HCT116 (cell line): ENCODE measurements at regions not wholly inside any gene's neighbourhood (a gene's known extent, or its start where the extent isn't known, plus 50 kb on each side); places are given as distances from the start of the nearest gene placed in this dataset.

Experiments used
- ATAC-seq: fragments of 200-7000 bp; cut with Tn5 transposase; 2 replicates; pipeline ENCODE4 v1.9.1; 2020; ENCODE audit warnings: mild to moderate bottlenecking, moderate library complexity
- BruUV-seq: library from RNA; stranded (reverse); fragments of 400-500 nt; replicated peaks from 2 replicates; lab custom pipeline; 2021; lab: Mats Ljungman, UMichigan
- CTCF ChIA-PET: fragments of 300-600 bp; sonication (Branson Sonifier 250); formaldehyde crosslinking; loops from one replicate; lab custom pipeline; 2021; ENCODE audit warnings: antibody characterized with exemption; lab: Charles Lee
- POLR2A ChIA-PET: fragments of 300-600, 350-600 bp; sonication (Branson Sonifier 250); formaldehyde crosslinking; loops from one replicate; lab custom pipeline; 2021; ENCODE audit warnings: antibody characterized with exemption; lab: Charles Lee
- RAD21 ChIA-PET, 2 experiments: fragments of 300-600 bp; sonication (Branson Sonifier 250); formaldehyde crosslinking; loops; one replicate each; lab custom pipeline; 2023; ENCODE audit warnings: low total read pairs in 2 of 2; ENCODE audit not compliant: uncharacterized antibody in 2 of 2, unreplicated experiment in 2 of 2, low non-redundant PET in 1 of 2; lab: Charles Lee
- DNase-seq: peaks from one replicate; pipeline ENCODE4 v3.0.0-alpha.2; 2010; ENCODE audit warnings: low read depth, low spot score
- H2AFZ ChIP-seq: fragments of 200-600 bp; shearing (Covaris generic), sonication (generic); 2 replicates; pipeline ENCODE4 v1.6.1; 2017; ENCODE audit warnings: low read depth, mixed run types, mixed read lengths, antibody characterized with exemption, low read length; ENCODE audit not compliant: poor library complexity, severe bottlenecking
- H3K27ac ChIP-seq: 2 replicates; pipeline ENCODE4 v1.5.1; 2012; ENCODE audit warnings: low read depth, low read length
- H3K27me3 ChIP-seq: fragments of 200-600 bp; sonication (generic); 2 replicates; pipeline ENCODE4 v1.6.1; 2016; ENCODE audit warnings: mixed run types, low read length, mixed read lengths; ENCODE audit not compliant: insufficient read depth
- H3K36me3 ChIP-seq, 2 experiments: fragments of 200-500 bp in 1 of 2; fragments of 200-600 bp in 1 of 2; sonication (Bioruptor generic) in 1 of 2; sonication (generic) in 1 of 2; 2 replicates each; pipeline versions ENCODE4 v1.5.1 to v1.6.1; 2014 to 2016; ENCODE audit warnings: low read length in 2 of 2, inconsistent platforms in 1 of 2, mixed read lengths in 1 of 2, mixed run types in 1 of 2; ENCODE audit not compliant: insufficient read depth in 2 of 2, control insufficient read depth in 1 of 2
- H3K4me1 ChIP-seq, 2 experiments: fragments of 200-600 bp in 1 of 2; sonication (generic) in 1 of 2; 2 replicates each; pipeline versions ENCODE4 v1.5.1 to v1.6.1; 2012 to 2017; ENCODE audit warnings: low read length in 2 of 2, inconsistent platforms in 1 of 2, mild to moderate bottlenecking in 1 of 2, mixed read lengths in 1 of 2, mixed run types in 1 of 2, moderate library complexity in 1 of 2; ENCODE audit not compliant: insufficient read depth in 2 of 2, control insufficient read depth in 1 of 2
- H3K4me2 ChIP-seq: fragments of 200-600 bp; sonication (generic); 2 replicates; pipeline ENCODE4 v1.6.1; 2017; ENCODE audit warnings: mixed run types, low read length, mixed read lengths
- H3K4me3 ChIP-seq, 2 experiments: fragments of 200-600 bp in 1 of 2; sonication (generic) in 1 of 2; replicated peaks in 1 of 2; 2 replicates each; pipeline ENCODE4 v1.5.1; 2011 to 2016; ENCODE audit warnings: low read length in 2 of 2, control low read depth in 1 of 2, low read depth in 1 of 2, mild to moderate bottlenecking in 1 of 2, mixed read lengths in 1 of 2, mixed run types in 1 of 2
- H3K79me2 ChIP-seq: fragments of 200-600 bp; sonication (generic); 2 replicates; pipeline ENCODE4 v1.6.1; 2017; ENCODE audit warnings: mild to moderate bottlenecking, mixed run types, low read length, moderate library complexity, mixed read lengths; ENCODE audit not compliant: insufficient read depth
- H3K9ac ChIP-seq: fragments of 200-600 bp; sonication (generic); 2 replicates; pipeline ENCODE4 v1.6.1; 2016; ENCODE audit warnings: low read length, mixed read lengths
- H3K9me2 ChIP-seq: fragments of 200-600 bp; sonication (generic), shearing (Covaris generic); 2 replicates; pipeline ENCODE4 v1.6.1; 2017; ENCODE audit warnings: mixed run types, mild to moderate bottlenecking, moderate library complexity; ENCODE audit not compliant: insufficient read depth
- H3K9me3 ChIP-seq, 2 experiments: fragments of 200-500 bp in 1 of 2; fragments of 200-600 bp in 1 of 2; sonication (Bioruptor generic) in 1 of 2; sonication (generic) in 1 of 2; 2 replicates each; pipeline ENCODE4 v1.6.1; 2014 to 2017; ENCODE audit warnings: low read length in 2 of 2, mixed read lengths in 2 of 2, inconsistent platforms in 1 of 2, low read depth in 1 of 2, mild to moderate bottlenecking in 1 of 2, mixed run types in 1 of 2, moderate library complexity in 1 of 2; ENCODE audit not compliant: control insufficient read depth in 1 of 2, insufficient read depth in 1 of 2
- H4K20me1 ChIP-seq: fragments of 200-600 bp; sonication (generic), shearing (Covaris generic); 2 replicates; pipeline ENCODE4 v1.6.1; 2017; ENCODE audit warnings: mixed run types, mild to moderate bottlenecking, moderate library complexity; ENCODE audit not compliant: insufficient read depth
- CBX3 ChIP-seq: IDR thresholded peaks from 2 replicates; pipeline ENCODE4 v1.6.1; 2012; ENCODE audit warnings: low read depth
- CEBPB ChIP-seq: IDR thresholded peaks from 2 replicates; pipeline ENCODE4 v1.6.1; 2012; ENCODE audit warnings: low read depth
- ELF1 ChIP-seq: IDR thresholded peaks from 2 replicates; pipeline ENCODE4 v1.6.1; 2012; ENCODE audit warnings: low read depth, borderline replicate concordance
- EZH2 ChIP-seq: fragments of 200-600 bp; sonication (generic); IDR thresholded peaks from 2 replicates; pipeline ENCODE4 v1.6.1; 2017; ENCODE audit warnings: antibody characterized with exemption, mixed run types
- EZH2phosphoT487 ChIP-seq: fragments of 200-600 bp; IDR thresholded peaks from 2 replicates; pipeline ENCODE4 v1.6.1; 2018; ENCODE audit warnings: antibody characterized with exemption, borderline replicate concordance
- FOSL1 ChIP-seq: IDR thresholded peaks from 2 replicates; pipeline ENCODE4 v1.6.1; 2012; ENCODE audit warnings: low read depth
- JUND ChIP-seq: IDR thresholded peaks from 2 replicates; pipeline ENCODE4 v1.6.1; 2012
- POLR2A ChIP-seq: IDR thresholded peaks from 2 replicates; pipeline ENCODE4 v1.7.0; 2011; ENCODE audit warnings: borderline replicate concordance; ENCODE audit not compliant: insufficient read depth, insufficient read length; ENCODE audit errors: extremely low read depth
- POLR2AphosphoS5 ChIP-seq: IDR thresholded peaks from 2 replicates; pipeline ENCODE4 v1.6.1; 2011; ENCODE audit warnings: mild to moderate bottlenecking, low read depth, low read length, moderate library complexity
- RAD21 ChIP-seq: IDR thresholded peaks from 2 replicates; pipeline ENCODE4 v1.6.1; 2012; ENCODE audit warnings: low read depth, mild to moderate bottlenecking
- SIN3A ChIP-seq: IDR thresholded peaks from 2 replicates; pipeline ENCODE4 v1.6.1; 2012; ENCODE audit warnings: low read depth
- SRF ChIP-seq: IDR thresholded peaks from 2 replicates; pipeline ENCODE4 v1.6.1; 2012; ENCODE audit warnings: low read depth
- TCF7L2 ChIP-seq: IDR thresholded peaks from 2 replicates; pipeline ENCODE4 v1.7.0; 2011; ENCODE audit warnings: borderline replicate concordance, inconsistent platforms; ENCODE audit not compliant: insufficient read depth, insufficient read length; ENCODE audit errors: extremely low read depth
- YY1 ChIP-seq: IDR thresholded peaks from 2 replicates; pipeline ENCODE4 v1.6.1; 2011; ENCODE audit warnings: low read length, low read depth, moderate library complexity, mild to moderate bottlenecking; ENCODE audit not compliant: insufficient replicate concordance; ENCODE audit errors: extremely low read depth
- ZFX ChIP-seq: fragments of 450-650 bp; IDR thresholded peaks from 2 replicates; pipeline ENCODE4 v1.6.1; 2017
- intact Hi-C: fragments of 100-400 bp; cut with micrococcal nuclease; formaldehyde crosslinking; loops from 2 replicates; pipeline ENCODE4 v1.10.0; 2022
- TF ChIP-seq, protein P1 (sequence below): IDR thresholded peaks from 2 replicates; pipeline ENCODE4 v1.6.1; 2012
- TF ChIP-seq, protein P2 (sequence below), 3 experiments: fragments of 200-600 bp in 1 of 3; sonication (generic) in 1 of 3; IDR thresholded peaks in 2 of 3; conservative IDR thresholded peaks in 1 of 3; 2 replicates each; pipeline ENCODE4 v1.5.1; 2012 to 2017; ENCODE audit warnings: low read depth in 2 of 3, low read length in 2 of 3, antibody characterized with exemption in 1 of 3, borderline replicate concordance in 1 of 3, control low read depth in 1 of 3, mild to moderate bottlenecking in 1 of 3, mixed read lengths in 1 of 3, mixed run types in 1 of 3, moderate library complexity in 1 of 3; ENCODE audit not compliant: insufficient read depth in 1 of 3
- TF ChIP-seq, protein P3 (sequence below): IDR thresholded peaks from 2 replicates; pipeline ENCODE4 v1.6.1; 2011; ENCODE audit warnings: mild to moderate bottlenecking, low read length, moderate library complexity; ENCODE audit not compliant: insufficient replicate concordance; ENCODE audit errors: extremely low read depth

DNA sequence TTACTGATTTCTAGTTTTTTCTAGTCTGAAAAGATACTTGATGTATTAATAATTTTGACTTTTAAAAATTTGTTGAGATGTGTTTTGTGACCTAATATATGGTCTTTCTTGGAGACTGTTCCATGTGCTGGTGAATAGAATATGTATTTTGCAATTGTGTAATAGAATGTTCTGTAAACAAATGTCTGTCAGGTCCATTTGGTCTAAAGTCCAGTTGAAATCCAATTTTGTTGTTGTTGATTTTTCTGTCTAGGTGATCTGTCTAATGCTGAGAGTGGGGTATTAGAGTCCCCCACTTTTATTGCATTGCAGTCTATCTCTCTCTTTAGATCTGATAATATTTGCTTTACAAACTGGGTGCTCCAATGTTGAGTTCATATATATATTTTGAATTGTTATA is 175.8 kb downstream of the RPAP3 start:
- BruUV-seq, result no TSS peak
- TF ChIP-seq POLR2AphosphoS5, result no peak
- TF ChIP-seq RAD21, result no peak
- no peak for TF ChIP-seq TCF7L2
- TF ChIP-seq SRF, result no peak
- no peak for TF ChIP-seq JUND
- TF ChIP-seq EZH2phosphoT487, result no peak
- TF ChIP-seq POLR2A, result no peak
- no peak for TF ChIP-seq ELF1
- no peak for TF ChIP-seq CBX3
- TF ChIP-seq FOSL1, result no peak
- TF ChIP-seq YY1, result no peak
- TF ChIP-seq EZH2, result no peak
- TF ChIP-seq, protein P1, sequence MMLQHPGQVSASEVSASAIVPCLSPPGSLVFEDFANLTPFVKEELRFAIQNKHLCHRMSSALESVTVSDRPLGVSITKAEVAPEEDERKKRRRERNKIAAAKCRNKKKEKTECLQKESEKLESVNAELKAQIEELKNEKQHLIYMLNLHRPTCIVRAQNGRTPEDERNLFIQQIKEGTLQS, result no peak
- no peak for TF ChIP-seq ZFX
- Histone ChIP-seq H2AFZ (no peak overlapping the region), H3K4me2 (no peak overlapping the region), H3K27ac (no peak overlapping the region), H3K4me1 (no peaks in the 10 kb centered on the region), H3K9me2 (no peaks in the 10 kb centered on the region), H3K36me3 (no peaks in the 10 kb centered on the region), H3K4me3 (no peak overlapping the region), H3K27me3 (no peaks in the 10 kb centered on the region), H3K79me2 (no peaks in the 10 kb centered on the region), H4K20me1 (no peaks in the 10 kb centered on the region), H3K9ac (no peak overlapping the region), H3K9me3 (no peaks in the 10 kb centered on the region)
- ChIA-PET RAD21 (no interaction called here), CTCF (no interaction called here), POLR2A (no interaction called here)
- intact Hi-C loops, result no loop called here
- DNase-seq (no peak), ATAC-seq (no peak)

DNA sequence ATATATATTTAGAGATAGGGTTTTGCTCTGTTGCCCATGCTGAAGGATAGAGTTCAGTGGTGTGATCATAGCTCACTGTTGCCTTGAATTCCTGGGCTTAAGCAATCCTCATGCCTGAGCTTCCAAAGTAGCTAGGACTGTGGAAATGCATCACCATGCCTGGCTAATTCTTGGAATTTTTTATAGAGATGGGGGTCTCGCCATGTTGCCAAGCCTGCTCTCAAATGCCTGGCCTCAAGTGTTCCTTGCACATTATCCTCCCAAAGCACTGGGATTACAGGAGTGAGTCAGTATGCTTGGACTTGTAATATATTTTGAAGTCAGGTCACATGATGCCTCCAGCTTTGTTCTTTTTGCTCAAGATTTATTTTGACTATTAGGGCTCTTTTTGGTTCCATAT is 178.0 kb downstream of the RPAP3 start:
- no peaks in the 10 kb centered on the region for H3K4me1 ChIP-seq
- H2AFZ ChIP-seq, result no peak overlapping the region
- no peaks in the 10 kb centered on the region for H3K27me3 ChIP-seq
- no peak for DNase-seq
- H3K36me3 ChIP-seq, result no peaks in the 10 kb centered on the region
- ChIA-PET POLR2A (no interaction called here), RAD21 (no interaction called here), CTCF (no interaction called here)
- no peaks in the 10 kb centered on the region for H3K9me2 ChIP-seq
- H3K9me3 ChIP-seq, result no peaks in the 10 kb centered on the region
- H3K79me2 ChIP-seq, result no peaks in the 10 kb centered on the region
- no peaks in the 10 kb centered on the region for H4K20me1 ChIP-seq
- BruUV-seq, result no TSS peak
- ATAC-seq, result no peak
- no peak overlapping the region for H3K27ac ChIP-seq
- no peak overlapping the region for H3K9ac ChIP-seq
- H3K4me3 ChIP-seq, result no peak overlapping the region
- intact Hi-C loops, result loop anchor here (2.0 kb wide), 1 partner anchor 33 kb away; no protein-coding TSS in a partner anchor
- H3K4me2 ChIP-seq, result no peak overlapping the region
- TF ChIP-seq FOSL1 (no peak), RAD21 (no peak), POLR2AphosphoS5 (no peak), CEBPB (no peak), SRF (no peak), SIN3A (no peak), CBX3 (no peak), ELF1 (no peak), JUND (no peak)
- TF ChIP-seq, protein P1, result no peak
- TF ChIP-seq, protein P2, sequence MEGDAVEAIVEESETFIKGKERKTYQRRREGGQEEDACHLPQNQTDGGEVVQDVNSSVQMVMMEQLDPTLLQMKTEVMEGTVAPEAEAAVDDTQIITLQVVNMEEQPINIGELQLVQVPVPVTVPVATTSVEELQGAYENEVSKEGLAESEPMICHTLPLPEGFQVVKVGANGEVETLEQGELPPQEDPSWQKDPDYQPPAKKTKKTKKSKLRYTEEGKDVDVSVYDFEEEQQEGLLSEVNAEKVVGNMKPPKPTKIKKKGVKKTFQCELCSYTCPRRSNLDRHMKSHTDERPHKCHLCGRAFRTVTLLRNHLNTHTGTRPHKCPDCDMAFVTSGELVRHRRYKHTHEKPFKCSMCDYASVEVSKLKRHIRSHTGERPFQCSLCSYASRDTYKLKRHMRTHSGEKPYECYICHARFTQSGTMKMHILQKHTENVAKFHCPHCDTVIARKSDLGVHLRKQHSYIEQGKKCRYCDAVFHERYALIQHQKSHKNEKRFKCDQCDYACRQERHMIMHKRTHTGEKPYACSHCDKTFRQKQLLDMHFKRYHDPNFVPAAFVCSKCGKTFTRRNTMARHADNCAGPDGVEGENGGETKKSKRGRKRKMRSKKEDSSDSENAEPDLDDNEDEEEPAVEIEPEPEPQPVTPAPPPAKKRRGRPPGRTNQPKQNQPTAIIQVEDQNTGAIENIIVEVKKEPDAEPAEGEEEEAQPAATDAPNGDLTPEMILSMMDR (IDR thresholded peaks at IDR 0.05 in 2 of 3, conservative IDR thresholded peaks at IDR 0.05 in 1 of 3; ENCODE audit: borderline replicate concordance in 1 of 3, insufficient read depth in 1 of 3, low read depth in 2 of 3, low read length in 2 of 3), result no peak
- TF ChIP-seq, protein P3, sequence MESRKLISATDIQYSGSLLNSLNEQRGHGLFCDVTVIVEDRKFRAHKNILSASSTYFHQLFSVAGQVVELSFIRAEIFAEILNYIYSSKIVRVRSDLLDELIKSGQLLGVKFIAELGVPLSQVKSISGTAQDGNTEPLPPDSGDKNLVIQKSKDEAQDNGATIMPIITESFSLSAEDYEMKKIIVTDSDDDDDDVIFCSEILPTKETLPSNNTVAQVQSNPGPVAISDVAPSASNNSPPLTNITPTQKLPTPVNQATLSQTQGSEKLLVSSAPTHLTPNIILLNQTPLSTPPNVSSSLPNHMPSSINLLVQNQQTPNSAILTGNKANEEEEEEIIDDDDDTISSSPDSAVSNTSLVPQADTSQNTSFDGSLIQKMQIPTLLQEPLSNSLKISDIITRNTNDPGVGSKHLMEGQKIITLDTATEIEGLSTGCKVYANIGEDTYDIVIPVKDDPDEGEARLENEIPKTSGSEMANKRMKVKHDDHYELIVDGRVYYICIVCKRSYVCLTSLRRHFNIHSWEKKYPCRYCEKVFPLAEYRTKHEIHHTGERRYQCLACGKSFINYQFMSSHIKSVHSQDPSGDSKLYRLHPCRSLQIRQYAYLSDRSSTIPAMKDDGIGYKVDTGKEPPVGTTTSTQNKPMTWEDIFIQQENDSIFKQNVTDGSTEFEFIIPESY, result no peak
